ENCODE measurements at regions not wholly inside any gene's neighbourhood (a gene's known extent, or its start where the extent isn't known, plus 50 kb on each side); places are given as distances from the start of the nearest gene placed in this dataset.
"Not testable (repeated sequence)": the region's sequence is repeated elsewhere in the genome, so short reads cannot be mapped to it uniquely, and the experiment has no call there.

DNA sequence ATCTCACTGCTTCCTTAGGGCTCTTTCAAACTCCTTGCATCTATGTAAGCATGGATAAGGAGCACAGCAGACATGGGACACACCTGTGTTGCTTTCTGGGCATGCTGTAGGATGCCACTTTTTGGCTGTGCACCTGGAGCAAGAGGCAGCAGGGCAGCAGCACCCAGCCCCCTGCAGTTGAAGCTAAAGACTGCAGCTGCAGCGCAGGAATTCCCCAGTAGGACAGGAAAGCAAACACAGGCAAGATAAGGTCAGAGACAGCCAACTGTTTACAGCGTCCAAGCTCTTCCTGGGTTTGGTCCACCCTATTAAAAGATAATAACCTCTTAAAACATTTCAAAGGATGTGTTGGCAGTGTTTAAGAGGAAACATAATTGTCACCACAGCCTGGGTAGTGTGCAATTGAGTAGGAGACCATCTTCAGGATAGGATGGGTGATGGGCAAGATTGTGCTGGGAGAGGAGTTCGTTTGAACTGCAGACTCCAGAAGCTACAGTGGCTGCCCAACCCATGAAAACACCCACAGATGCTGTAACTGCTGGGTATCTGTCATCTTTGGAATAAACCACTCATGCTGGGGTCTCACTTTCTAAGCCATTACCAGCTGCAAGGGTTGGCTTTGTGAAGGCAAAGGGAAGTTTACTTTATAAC is 242.3 kb upstream of the PLGLB1 start:
- not testable (repeated sequence) for TF ChIP-seq POLR2AphosphoS5 (IDR thresholded peaks at IDR 0.05; ENCODE audit: low read depth, low read length); POLR2A (IDR thresholded peaks at IDR 0.05; ENCODE audit: borderline replicate concordance, extremely low read depth, insufficient read depth, insufficient read length); TCF7L2 (IDR thresholded peaks at IDR 0.05; ENCODE audit: borderline replicate concordance, extremely low read depth, insufficient read depth, insufficient read length); EZH2 (IDR thresholded peaks at IDR 0.05); SP1 (IDR thresholded peaks at IDR 0.05; ENCODE audit: low read depth)
- TF ChIP-seq, protein P1, sequence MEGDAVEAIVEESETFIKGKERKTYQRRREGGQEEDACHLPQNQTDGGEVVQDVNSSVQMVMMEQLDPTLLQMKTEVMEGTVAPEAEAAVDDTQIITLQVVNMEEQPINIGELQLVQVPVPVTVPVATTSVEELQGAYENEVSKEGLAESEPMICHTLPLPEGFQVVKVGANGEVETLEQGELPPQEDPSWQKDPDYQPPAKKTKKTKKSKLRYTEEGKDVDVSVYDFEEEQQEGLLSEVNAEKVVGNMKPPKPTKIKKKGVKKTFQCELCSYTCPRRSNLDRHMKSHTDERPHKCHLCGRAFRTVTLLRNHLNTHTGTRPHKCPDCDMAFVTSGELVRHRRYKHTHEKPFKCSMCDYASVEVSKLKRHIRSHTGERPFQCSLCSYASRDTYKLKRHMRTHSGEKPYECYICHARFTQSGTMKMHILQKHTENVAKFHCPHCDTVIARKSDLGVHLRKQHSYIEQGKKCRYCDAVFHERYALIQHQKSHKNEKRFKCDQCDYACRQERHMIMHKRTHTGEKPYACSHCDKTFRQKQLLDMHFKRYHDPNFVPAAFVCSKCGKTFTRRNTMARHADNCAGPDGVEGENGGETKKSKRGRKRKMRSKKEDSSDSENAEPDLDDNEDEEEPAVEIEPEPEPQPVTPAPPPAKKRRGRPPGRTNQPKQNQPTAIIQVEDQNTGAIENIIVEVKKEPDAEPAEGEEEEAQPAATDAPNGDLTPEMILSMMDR (IDR thresholded peaks at IDR 0.05 in 2 of 3, conservative IDR thresholded peaks at IDR 0.05 in 1 of 3; ENCODE audit: borderline replicate concordance in 1 of 3, insufficient read depth in 1 of 3, low read depth in 2 of 3, low read length in 2 of 3), result not testable (repeated sequence)
- TF ChIP-seq, protein P2, sequence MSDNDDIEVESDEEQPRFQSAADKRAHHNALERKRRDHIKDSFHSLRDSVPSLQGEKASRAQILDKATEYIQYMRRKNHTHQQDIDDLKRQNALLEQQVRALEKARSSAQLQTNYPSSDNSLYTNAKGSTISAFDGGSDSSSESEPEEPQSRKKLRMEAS (IDR thresholded peaks at IDR 0.05), result not testable (repeated sequence)
